ENCODE measurements at regions not wholly inside any gene's neighbourhood (a gene's known extent, or its start where the extent isn't known, plus 50 kb on each side); places are given as distances from the start of the nearest gene placed in this dataset.
"Not testable (repeated sequence)": the region's sequence is repeated elsewhere in the genome, so short reads cannot be mapped to it uniquely, and the experiment has no call there.

DNA sequence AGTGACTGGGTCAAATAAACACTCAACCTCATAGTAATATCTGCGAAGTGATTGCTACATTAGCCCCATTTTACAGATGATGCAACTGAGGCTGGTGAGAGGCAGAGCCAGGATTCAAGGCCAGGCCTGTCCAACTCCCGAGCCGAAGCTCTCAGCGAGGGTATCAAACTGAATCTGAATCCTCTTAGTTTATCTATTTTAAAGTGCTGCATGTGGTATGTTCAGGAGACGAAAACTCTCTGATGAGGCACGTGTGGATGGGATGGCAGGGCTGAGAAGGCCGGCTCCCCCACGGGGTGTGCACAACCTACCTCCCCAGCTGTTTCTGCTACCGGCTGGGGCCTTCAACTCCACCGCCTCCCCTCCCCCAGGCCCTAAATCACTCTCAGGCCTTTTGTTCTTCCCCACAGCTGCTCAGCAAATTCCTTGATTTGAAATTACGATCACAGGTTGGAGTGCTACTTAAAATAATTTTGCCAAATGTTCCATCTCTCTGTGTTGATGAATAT is 171.8 kb downstream of the TOMM20 start:
- DNase-seq = no peak

DNA sequence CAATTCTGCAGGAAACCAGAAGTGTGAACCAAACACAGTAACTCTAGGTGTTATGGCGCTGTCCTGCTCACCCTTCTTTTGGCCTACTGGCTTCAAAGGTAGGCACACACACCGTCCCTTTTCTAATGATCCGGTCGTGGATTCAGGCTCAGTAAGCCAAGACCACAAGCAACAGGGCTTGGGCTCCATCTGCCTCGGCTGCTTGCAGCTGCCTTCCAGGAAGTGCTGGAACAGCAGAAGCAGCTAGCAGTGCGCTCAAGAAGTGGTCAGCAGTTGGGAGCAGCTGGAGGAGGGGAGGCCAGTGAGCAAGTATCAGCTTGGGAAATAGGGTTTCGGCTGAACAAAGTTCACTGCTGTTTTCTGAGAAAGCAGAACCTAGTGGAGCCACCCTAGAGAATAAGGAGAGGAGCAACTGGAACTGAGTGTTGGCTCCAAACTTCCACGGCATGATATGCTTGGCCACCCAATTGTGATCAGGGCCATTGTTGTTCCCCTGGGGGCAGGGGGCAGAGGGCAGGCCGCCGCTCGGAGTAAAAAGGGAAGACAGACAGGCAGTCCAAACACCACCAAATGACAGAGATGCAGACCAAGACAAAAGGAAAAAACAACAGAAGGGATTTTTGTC is 173.4 kb downstream of the TOMM20 start:
- DNase-seq = no peak

DNA sequence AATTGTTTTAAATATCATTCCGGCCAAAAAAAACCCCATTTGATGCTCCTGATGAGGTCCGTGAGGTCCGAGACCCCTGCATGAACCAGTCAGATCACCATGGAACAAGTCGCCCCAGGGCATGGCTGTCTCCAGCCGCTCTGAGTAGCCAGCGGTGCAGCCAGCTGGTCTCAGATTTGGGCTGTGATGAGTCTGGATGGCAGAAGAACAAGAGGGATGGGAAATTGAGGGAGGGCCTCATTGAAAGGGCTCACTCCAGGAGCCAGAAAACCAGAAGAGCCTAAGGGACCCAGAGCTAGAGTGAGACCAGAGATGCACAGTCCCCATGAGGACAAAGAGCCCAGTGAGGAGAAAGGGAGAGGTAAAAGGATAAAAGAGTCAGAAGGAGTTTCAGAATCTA is 174.0 kb downstream of the TOMM20 start:
- DNase-seq = no peak

DNA sequence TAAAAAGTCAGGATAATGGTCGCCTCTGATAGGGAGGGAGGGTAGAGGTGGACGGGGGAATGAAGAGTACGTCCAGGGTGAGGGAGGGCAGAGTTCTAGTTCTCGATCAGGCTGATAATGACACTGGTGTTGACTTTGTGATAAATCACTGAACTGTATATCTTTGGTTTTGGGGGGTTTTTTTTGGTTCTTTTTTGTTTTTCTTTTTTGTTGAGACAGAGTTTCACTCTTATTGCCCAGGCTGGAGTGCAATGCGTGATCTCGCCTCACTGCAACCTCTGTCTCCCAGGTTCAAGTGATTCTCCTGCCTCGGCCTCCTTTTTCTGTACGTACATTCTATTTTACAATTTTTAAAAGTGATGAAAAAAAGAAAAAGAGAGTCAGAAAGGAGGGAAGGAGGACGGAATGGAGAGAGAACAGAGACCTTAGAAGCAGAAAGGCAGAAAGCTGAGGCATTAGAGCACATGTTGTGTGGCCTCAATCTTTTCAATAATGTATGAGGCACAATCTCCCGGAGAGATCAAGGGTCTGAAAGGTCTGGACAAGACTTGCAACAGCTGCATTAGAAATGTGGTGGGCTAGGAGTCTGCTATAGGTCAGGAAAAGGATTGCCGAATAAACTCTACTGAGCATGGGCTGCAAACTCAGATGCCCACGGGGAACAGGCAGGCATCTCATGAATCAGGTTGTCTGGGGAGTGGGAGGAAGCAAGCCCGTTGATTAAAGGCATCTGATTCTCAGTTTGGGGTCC is 174.8 kb downstream of the TOMM20 start:
- no peak for DNase-seq

DNA sequence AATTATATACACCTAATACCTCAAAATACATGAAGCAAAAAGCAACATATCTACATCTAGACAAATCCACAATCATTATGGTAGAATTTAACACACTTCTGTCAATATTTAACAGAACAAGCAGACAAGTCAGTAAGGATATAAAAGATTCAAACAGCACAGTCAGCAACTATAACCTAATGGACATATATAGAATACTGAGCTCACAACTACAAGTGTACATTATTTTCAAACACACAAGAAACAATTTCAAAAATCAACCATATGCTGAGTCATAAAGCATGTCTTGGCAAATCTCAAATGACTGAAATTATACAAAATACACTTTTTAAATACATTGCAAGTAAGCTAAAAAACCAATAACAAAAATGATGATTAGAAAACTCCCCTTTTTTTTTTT is 178.0 kb downstream of the TOMM20 start:
- no peak for DNase-seq

DNA sequence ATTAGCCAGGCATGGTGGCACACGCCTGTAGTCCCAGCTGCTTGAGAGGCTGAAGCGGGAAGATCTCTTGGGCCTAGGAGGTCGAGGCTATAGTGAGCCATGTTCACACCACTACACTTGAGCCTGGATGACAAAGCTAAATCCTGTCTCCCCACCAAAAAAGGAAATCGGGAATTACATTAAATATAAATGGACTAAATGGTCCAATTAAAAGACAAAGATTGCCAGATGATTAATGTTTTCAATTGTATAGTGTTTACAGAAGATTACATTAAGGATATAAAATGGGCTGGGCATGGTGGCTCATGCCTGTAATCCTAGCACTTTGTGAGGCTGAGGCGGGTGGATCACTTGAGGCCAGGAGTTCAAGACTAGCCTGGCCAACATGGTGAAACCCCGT is 179.1 kb downstream of the TOMM20 start:
- DNase-seq = not testable (repeated sequence)

DNA sequence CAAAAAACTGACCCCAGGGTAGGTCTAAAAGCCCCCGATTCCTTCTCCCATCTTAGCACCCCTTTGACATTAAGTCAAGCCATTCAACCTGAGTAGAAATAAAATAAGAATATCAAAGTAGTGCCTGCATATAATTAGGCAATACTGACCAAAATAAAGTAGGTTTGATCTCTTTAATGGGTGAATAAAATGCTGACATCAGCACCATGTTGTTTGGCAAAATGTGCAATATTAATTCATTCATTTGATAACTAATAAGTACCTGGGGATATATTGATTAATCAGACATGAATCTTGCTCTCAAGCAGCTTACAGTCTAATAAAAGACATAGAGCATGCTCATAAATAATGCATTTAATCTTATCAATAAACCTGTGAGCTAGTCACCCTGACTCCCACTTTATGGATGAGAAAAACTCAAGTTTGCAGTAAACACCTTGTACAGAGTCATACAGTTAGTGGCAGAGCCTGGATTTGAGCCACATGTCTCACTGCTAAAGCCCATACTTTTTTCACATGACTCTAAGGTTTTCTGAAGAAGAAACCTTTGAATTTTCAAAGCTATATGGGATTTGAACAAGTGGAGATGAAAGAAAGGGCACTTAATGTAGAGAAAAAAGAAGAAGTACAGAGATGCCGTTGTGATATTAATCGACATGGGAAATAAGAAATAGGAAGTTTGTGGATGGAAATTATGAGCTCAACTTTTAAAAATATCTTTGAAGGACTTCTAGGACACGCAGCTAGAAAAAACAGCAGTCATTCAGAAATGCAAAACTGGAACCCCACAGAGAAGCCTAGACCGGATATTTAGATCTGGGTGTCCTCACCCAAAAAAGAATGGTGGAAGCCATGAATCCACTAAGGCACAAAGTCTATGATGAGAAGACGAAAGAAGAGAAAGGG is 183.9 kb downstream of the TOMM20 start:
- no peak for DNase-seq

DNA sequence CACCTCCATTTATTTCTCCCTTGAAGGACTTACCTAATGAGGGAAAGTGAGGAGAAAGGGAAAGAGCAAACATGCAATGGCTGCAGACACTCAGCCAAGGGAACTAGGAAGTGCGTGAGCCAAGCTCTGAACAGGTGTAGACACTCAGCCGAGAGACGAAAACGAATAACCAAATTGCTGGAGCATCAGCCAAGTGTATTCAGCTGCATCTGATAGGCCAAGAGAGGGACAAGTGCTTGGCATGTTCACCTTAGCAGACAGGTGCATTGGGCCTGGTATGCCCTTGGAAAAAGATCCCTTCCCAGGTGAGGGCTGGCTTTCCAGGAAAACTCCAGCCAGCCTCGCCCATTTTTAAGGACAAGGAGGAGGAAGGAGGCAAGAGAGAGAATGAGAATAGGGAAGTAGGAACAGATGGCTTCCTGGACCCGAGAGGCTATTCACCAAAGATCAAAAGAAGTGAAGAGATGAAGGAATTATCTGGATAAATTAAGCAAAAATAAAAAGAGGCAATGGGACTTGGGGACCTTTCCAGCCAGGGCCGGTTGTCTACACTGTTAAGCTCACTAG is 184.7 kb downstream of the TOMM20 start:
- DNase-seq = no peak

DNA sequence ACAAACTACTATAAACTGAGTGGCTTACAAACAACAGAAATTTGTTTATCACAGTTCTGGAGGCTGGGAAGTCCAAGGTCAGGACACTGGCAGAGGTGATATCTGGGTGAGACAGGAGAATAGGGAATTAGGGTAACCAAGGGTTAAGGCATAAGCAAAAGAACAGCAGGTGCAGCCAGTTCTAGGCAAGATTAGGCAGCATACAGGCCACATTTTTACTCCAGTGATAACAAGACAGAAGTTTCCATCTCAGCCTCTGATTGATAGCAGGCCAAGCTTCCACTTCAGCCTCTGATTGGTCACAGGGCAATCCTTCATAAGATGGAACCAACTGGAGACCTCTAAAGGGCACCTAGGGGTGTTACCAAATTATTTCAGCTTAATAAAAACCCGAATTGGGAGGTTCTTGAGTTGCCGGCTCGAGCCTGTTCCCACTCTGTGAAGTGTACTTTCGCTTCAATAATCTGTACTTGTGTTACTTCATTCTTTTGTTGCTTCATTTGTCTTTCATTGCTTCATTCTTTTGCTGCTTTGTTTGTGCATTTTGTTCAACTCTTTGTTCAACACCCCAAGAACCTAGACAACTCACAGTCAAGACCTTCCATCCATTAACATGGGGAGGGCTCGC is 185.6 kb downstream of the TOMM20 start:
- no peak for DNase-seq

DNA sequence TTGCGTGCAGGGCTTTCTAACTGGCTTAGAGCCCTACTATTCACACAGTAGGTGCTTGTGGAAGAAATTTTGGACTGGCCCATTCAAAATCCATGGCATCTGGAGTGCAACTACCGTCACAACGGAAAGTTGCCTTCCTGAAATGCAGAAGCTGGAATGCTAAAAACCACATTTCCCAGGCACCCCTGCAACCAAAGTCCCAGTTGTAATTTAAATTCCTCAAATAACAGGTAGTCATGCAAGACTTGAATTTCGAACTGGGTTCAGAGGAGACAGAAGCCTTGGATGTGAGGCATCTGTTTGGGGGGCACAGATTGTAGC is 186.7 kb downstream of the TOMM20 start:
- DNase-seq = no peak

DNA sequence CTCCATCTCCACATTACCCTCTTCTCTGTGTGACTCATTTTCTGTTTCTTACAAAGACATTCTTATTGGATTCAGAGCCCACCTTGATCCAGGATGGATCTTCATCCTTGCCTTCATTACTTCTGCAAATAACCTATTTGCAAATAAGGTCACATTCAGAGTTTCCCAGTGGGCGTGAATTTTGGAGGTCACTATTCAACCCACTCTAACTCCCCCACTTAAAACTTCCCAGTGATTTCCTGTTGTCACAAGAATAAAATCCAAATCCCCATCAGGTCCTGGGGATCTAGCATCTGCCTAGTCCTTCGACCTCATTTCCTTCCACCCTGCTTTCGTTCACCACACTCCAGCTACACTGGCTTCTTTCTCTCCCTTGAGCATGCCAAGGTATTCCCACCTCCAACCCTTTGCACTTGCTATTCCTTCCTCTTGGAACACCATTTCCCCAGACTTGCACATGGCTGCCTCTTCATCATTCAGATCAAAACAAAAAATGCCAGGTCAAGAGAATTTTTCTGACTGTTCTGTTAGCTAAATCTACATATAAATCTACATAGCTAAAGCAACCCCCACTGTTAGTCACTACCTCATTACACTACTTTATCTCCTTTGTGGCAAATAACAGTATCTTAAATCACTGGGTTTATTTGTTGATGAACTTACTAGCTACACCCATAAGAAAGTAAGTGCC is 187.2 kb downstream of the TOMM20 start:
- no peak for DNase-seq

DNA sequence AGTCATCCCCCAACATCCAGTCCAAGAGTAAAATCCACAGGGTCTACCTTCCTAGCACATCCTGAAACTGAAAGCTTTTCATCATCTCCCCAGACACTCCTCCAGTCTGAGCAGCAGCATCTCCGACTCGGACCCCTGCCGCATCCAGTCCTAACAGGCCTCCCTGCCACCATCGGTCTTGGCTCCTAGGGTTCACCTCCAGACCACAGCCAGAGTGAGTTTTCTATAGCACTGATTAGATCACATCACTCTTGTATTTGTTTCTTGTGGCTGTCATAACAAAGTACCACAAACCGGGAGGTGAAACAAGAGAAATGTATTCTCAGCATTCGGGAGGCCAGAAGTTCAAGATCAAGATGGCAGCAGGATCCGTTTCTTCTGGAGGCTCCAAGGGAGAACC is 187.8 kb downstream of the TOMM20 start:
- no peak for DNase-seq

DNA sequence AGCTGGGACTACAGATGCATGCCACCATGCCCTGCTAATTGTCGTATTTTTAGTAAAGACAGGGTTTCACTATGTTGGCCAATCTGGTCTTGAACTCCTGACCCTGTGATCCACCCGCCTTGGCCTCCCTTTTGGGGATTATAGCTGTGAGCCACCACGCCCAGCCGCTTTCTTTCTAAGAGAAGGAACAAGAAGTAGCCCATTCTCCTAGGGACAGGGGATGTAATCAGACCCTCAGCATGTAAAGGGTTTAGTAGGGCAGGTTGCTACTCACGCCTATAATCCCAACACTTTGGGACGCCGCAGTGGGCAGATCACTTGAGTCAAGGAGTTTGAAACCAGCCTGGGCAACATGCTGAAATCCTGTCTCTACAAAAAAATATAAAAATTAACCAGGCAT is 189.7 kb downstream of the TOMM20 start:
- DNase-seq = no peak

DNA sequence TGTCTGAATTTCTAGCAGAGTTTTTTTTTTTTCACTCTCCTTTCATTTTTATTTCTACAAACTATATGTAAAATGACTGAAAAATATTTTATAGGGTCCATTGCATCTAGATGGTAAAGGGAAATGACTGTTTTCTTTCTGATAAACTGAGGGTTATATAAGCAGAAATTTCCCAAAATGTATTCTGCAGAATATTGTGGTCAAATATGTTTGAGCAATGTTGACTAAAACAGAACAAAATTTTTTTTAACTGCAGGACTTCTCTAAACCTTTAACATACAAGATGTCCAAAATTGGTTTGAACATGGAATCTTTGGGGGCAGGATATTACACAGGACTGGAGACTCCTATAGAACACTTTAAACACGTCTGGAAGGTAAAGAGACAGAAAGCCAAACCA is 190.5 kb downstream of the TOMM20 start:
- no peak for DNase-seq

DNA sequence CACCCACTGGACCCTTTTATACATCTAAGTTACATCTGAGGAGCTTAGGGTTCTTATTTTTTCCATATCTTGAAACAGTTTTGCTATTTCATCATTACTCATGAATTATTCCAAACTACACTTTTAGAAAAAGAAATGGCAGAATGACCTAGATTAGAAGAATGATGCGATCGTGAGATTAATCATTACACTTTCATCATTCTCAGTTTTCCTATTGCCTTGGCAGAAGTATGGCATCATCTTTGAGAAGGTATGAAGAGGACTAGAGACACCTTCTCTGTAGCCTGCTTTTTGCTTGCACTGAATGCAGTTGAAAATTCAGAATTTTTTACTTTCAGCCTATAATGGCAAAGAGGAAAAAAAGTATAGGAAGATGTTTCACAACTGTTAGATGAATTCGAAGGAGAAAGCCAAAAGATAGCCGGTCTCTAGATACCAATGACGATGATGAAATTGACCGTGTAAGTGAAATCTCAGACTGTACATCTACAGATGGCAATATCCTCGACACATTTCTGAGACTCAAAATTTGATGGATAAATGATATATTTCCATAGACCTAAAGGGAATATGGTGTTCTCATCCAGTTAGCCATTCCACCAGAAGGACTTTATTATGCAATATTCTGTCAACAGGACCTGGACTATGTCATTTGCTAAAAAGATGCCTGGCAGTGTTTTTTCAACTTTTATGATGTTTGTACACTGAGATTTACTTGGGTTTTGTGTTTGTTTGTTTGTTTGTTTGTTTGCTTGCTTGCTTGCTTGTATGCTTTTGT is 191.8 kb downstream of the TOMM20 start:
- no peak for DNase-seq

DNA sequence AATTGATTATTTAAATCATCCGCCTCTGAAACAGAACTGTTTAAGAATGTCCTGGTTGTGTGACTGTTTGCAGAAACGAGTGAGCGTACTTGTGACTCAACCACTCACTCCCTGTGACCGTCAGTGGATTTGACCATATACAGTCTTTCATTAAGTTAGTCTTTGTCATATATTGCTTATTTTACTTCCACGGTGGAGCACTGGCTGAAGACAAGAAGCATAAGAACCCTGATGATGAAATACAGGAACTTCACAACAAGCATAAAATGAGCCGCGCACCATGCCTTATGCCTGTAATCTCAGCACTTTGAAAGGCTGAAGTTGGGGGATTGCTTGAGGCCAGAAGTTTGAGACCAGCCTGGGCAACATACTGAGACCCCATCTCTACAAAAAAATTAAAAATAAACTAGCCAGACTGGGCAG is 194.0 kb downstream of the TOMM20 start:
- DNase-seq = no peak

DNA sequence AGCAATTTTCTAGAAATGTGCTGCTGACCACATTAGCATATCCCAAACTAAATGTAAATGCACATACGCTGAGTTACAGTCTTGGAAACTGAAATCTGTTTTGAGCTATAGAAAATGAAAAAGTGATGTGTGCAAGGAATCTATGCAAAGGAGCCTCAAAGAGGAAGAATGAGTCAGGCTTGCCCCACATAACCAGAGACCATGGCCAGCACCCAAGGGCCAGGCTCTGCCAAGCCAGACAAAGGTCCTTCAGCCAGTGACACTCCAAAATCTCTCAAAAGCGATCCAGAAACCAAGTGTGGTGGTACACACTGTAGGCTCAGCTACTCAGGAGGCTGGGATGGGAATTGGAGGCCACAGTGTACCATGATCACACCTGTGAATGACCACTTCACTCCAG is 195.2 kb downstream of the TOMM20 start:
- DNase-seq = no peak

DNA sequence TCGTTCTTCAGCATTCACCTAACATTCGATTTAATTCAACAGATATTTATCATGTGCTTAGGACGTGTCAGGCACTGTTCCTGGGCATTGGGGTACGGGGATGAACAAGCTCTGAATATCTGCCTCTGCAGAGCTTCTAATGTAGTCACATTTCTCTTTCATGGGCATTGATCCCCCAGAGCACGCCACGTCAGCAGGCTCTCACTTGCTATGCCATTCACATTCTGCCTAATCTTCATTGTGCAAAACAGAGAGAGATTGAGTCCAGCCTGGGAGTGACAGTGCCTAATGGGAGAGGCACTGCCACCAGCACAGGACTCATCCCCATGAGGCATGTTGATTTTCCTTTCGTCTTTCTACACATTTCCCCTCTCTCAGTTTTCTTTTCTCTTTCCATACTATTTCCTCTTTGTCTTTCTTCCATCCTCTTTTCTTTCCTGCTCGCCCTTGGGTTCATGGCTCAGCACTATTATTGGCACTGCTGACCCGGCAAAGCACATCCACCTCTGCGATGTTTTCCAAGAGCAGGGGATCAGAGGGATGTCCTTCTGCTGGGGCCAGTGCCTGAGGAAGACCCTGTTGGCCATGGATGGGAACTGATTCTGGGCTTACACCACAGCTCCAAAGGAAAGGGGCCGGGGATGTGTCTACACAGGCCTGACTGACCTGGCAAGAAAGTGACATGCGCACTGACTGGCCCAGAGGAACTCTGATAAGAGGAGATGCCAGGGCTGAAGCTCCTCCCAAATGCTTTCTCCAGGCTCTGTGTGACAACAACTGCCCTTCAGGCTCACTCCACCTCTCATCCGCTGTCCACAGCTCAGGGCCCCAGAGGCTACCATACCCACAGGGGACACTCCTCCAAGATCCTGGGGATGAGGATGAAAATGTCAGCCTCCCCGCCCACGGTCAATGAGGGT is 195.9 kb downstream of the TOMM20 start:
- no peak for DNase-seq

DNA sequence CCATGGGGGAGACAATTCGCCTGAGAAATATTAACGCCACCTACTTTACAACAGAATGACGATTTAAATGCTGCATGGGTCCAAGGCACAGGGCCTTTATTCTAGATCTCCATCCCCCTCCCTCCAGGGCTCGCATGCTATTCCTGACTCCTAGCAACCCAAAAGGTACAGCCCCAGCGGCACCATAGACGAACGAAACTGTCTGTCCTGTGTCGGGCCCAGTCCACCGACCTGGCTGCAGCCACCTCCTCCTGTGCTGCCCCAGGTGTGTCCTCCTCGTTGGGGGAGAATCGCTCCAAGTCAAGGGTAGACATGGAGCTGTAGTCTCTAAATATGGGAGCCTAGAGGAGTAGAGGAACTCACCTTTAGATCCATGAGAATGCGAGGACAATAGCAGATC is 196.5 kb downstream of the TOMM20 start:
- no peak for DNase-seq

DNA sequence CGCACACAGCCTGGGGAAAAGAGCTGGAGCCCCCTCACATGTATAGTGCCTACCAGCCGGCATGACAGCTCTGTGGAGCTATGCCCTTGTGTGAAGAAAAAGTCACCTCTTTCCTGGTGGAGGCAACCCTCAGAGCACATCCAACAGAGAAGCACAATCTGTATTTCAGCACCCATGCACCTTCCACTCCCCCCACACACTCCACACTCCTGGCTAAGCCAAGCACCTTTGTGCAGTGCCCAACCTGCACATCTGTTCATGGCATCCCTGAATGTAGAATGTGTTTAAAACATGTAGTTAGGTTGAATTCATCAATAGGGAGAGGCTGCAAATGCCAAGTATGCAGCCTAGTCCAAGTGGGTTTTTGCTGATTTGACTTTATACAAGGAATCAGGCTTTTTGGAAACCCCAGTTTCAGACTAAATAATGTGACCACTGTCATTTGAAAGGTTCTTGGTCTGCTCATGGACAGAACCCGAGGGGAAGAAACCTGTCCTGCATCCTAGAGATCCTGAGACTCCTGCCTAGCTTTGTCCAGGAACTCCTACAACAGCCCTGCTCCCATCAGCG is 197.1 kb downstream of the TOMM20 start:
- DNase-seq = no peak

Measured in NK-92 treated with Interleukin-12 subunit alpha and Interleukin-12 subunit beta, amount 100 ng/mL, for 24 hours (cell line).